Astrocyte (in vitro differentiated cells and primary cell): ENCODE measurements at regions not wholly inside any gene's neighbourhood (a gene's known extent, or its start where the extent isn't known, plus 50 kb on each side); places are given as distances from the start of the nearest gene placed in this dataset.
"Not testable (repeated sequence)": the region's sequence is repeated elsewhere in the genome, so short reads cannot be mapped to it uniquely, and the experiment has no call there.

Experiments
- DNase-seq: peaks from one replicate; pipeline ENCODE4 v3.0.0-alpha.2; 2010; ENCODE audit warnings: low read depth
- FAIRE-seq: peaks from 2 replicates; lab custom pipeline; 2011; peaks lifted over from hg19 to GRCh38; lab: Jason Lieb, UNC
- H2AFZ ChIP-seq: 2 replicates; pipeline ENCODE4 v1.6.0; 2012; ENCODE audit warnings: low read depth, low read length, inconsistent platforms
- H3K27ac ChIP-seq: 2 replicates; pipeline ENCODE4 v1.5.1; 2011; ENCODE audit warnings: low read depth, low read length, inconsistent platforms
- H3K27me3 ChIP-seq: 2 replicates; pipeline ENCODE4 v1.6.0; 2011; ENCODE audit warnings: low read length, inconsistent platforms; ENCODE audit not compliant: insufficient read depth
- H3K36me3 ChIP-seq: 2 replicates; pipeline ENCODE4 v1.5.1; 2011; ENCODE audit warnings: low read length, inconsistent platforms; ENCODE audit not compliant: insufficient read depth
- H3K4me1 ChIP-seq: 2 replicates; pipeline ENCODE4 v1.5.1; 2011; ENCODE audit warnings: low read length, inconsistent platforms; ENCODE audit not compliant: insufficient read depth
- H3K4me2 ChIP-seq: 2 replicates; pipeline ENCODE4 v1.6.0; 2012; ENCODE audit warnings: low read length, inconsistent platforms
- H3K4me3 ChIP-seq: 2 replicates; pipeline ENCODE4 v1.5.1; 2011; ENCODE audit warnings: low read depth, mild to moderate bottlenecking, low read length, inconsistent platforms; ENCODE audit not compliant: insufficient read depth
- H3K79me2 ChIP-seq: 2 replicates; pipeline ENCODE4 v1.6.0; 2012; ENCODE audit warnings: mild to moderate bottlenecking, low read length, inconsistent platforms; ENCODE audit not compliant: insufficient read depth
- H3K9ac ChIP-seq: 2 replicates; pipeline ENCODE4 v1.6.0; 2012; ENCODE audit warnings: mild to moderate bottlenecking, low read length, inconsistent platforms
- H3K9me3 ChIP-seq: 2 replicates; pipeline ENCODE4 v1.5.1; 2012; ENCODE audit warnings: low read depth, mild to moderate bottlenecking, low read length, inconsistent platforms; ENCODE audit not compliant: insufficient read depth
- H4K20me1 ChIP-seq: 2 replicates; pipeline ENCODE4 v1.6.0; 2012; ENCODE audit warnings: low read length, inconsistent platforms; ENCODE audit not compliant: insufficient read depth
- H3K27ac Mint-ChIP-seq: one replicate; pipeline ENCODE4 v1.8.0; 2021; ENCODE audit warnings: mild to moderate bottlenecking, mixed read lengths; ENCODE audit not compliant: unreplicated experiment
- H3K27me3 Mint-ChIP-seq: one replicate; pipeline ENCODE4 v1.8.0; 2021; ENCODE audit warnings: low read depth, mixed read lengths; ENCODE audit not compliant: unreplicated experiment
- H3K36me3 Mint-ChIP-seq: one replicate; pipeline ENCODE4 v1.8.0; 2021; ENCODE audit warnings: low read depth, mixed read lengths; ENCODE audit not compliant: unreplicated experiment
- H3K4me1 Mint-ChIP-seq: one replicate; pipeline ENCODE4 v1.8.0; 2021; ENCODE audit warnings: low read depth, mixed read lengths; ENCODE audit not compliant: unreplicated experiment
- H3K4me3 Mint-ChIP-seq: one replicate; pipeline ENCODE4 v1.8.0; 2021; ENCODE audit warnings: mild to moderate bottlenecking, moderate library complexity, mixed read lengths; ENCODE audit not compliant: unreplicated experiment
- H3K9me3 Mint-ChIP-seq: one replicate; pipeline ENCODE4 v1.8.0; 2021; ENCODE audit warnings: mild to moderate bottlenecking, mixed read lengths; ENCODE audit not compliant: unreplicated experiment
- EZH2 ChIP-seq: IDR thresholded peaks from 2 replicates; pipeline ENCODE4 v1.6.1; 2012; ENCODE audit warnings: mild to moderate bottlenecking, low read length, inconsistent platforms; ENCODE audit not compliant: insufficient read depth
- TF ChIP-seq, protein P1 (sequence below): IDR thresholded peaks from 2 replicates; pipeline ENCODE4 v1.5.1; 2011; ENCODE audit warnings: low read depth, mild to moderate bottlenecking, inconsistent platforms, low read length, moderate library complexity; ENCODE audit not compliant: insufficient read depth

GRCh38 chr14:76298896-76299295 lies 77.0 kb upstream of the ESRRB start:
- peaks cover 20% of the 10 kb centered on the region for H3K27me3 Mint-ChIP-seq

GRCh38 chr14:76303188-76303587 lies 72.7 kb upstream of the ESRRB start:
- H3K27ac Mint-ChIP-seq, H3K4me3 ChIP-seq, H3K27ac ChIP-seq, H4K20me1 ChIP-seq, H3K9ac ChIP-seq, H3K79me2 ChIP-seq, H3K4me3 Mint-ChIP-seq, H3K9me3 Mint-ChIP-seq, H3K27me3 ChIP-seq, H3K36me3 ChIP-seq, H3K4me1 ChIP-seq, H3K4me2 ChIP-seq, H3K36me3 Mint-ChIP-seq, FAIRE-seq, DNase-seq, H3K4me1 Mint-ChIP-seq, H2AFZ ChIP-seq, H3K9me3 ChIP-seq: not testable (repeated sequence)
- H3K27me3 Mint-ChIP-seq: peaks cover 45% of the 10 kb centered on the region

More at GRCh38 chr14:76298896-76299295, 77.0 kb upstream of the ESRRB start:
- no peaks in the 10 kb centered on the region for H3K9me3 ChIP-seq
- no peaks in the 10 kb centered on the region for H4K20me1 ChIP-seq
- no peak overlapping the region for H2AFZ ChIP-seq
- H3K27ac ChIP-seq: no peak overlapping the region
- H3K4me2 ChIP-seq: no peak overlapping the region
- TF ChIP-seq, protein P1, sequence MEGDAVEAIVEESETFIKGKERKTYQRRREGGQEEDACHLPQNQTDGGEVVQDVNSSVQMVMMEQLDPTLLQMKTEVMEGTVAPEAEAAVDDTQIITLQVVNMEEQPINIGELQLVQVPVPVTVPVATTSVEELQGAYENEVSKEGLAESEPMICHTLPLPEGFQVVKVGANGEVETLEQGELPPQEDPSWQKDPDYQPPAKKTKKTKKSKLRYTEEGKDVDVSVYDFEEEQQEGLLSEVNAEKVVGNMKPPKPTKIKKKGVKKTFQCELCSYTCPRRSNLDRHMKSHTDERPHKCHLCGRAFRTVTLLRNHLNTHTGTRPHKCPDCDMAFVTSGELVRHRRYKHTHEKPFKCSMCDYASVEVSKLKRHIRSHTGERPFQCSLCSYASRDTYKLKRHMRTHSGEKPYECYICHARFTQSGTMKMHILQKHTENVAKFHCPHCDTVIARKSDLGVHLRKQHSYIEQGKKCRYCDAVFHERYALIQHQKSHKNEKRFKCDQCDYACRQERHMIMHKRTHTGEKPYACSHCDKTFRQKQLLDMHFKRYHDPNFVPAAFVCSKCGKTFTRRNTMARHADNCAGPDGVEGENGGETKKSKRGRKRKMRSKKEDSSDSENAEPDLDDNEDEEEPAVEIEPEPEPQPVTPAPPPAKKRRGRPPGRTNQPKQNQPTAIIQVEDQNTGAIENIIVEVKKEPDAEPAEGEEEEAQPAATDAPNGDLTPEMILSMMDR: no peak
- TF ChIP-seq EZH2: no peak
- no peaks in the 10 kb centered on the region for H3K4me1 ChIP-seq
- H3K4me1 Mint-ChIP-seq: peaks cover 4% of the 10 kb centered on the region
- no peaks in the 10 kb centered on the region for H3K36me3 Mint-ChIP-seq
- DNase-seq (no peak), FAIRE-seq (no peak)
- H3K9ac ChIP-seq: no peak overlapping the region
- no peaks in the 10 kb centered on the region for H3K36me3 ChIP-seq
- H3K79me2 ChIP-seq: no peaks in the 10 kb centered on the region
- no peak overlapping the region for H3K4me3 ChIP-seq
- H3K9me3 Mint-ChIP-seq: no peaks in the 10 kb centered on the region
- no peak overlapping the region for H3K4me3 Mint-ChIP-seq
- H3K27me3 ChIP-seq: peaks cover 5% of the 10 kb centered on the region
- H3K27ac Mint-ChIP-seq: no peak overlapping the region

DNA sequence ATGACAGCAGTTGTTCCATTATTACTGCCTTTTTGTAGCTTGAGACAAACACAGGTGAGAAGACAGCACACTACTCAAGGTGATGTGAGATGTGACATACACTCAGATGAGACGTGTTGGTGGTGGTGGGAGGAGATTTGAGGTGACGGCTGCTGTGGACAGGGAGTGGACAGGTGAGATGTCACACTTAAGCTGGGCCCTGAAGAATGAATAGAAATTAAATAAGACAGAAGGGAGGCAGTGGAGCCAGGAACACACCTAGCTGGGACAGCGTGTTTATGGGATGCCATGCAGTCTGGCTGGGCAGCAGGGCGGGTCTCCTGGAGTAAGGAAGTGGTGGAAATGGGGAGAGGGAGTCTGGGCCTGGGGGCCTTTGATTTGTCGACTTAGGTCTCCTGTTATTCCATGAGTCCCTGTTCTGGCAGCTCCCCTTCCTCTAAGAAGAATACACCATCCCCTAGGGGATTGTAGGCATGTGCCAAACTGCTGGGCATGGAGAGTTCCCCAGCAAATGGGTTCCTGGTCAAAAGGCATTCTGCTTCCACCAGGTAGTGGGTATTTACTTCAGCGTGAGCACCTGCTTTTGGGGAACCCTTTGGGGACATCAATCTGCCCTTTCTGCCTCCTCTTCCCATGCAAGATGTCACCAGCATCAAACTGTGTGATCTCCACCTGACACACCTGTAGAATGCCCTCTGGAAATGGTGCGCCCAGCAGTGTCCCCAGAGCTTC lies 71.2 kb upstream of the ESRRB start:
- peaks cover 48% of the 10 kb centered on the region for H3K27me3 Mint-ChIP-seq
- no peak for FAIRE-seq
- H3K79me2 ChIP-seq: no peaks in the 10 kb centered on the region
- H3K4me1 ChIP-seq: no peaks in the 10 kb centered on the region
- no peaks in the 10 kb centered on the region for H4K20me1 ChIP-seq
- H3K9me3 Mint-ChIP-seq: peaks cover 7% of the 10 kb centered on the region
- H3K27me3 ChIP-seq: peaks cover 3% of the 10 kb centered on the region
- H3K4me3 ChIP-seq: no peak overlapping the region
- no peak overlapping the region for H3K4me2 ChIP-seq
- no peak overlapping the region for H3K27ac Mint-ChIP-seq
- no peaks in the 10 kb centered on the region for H3K36me3 Mint-ChIP-seq
- no peak for DNase-seq
- no peaks in the 10 kb centered on the region for H3K4me1 Mint-ChIP-seq
- no peak overlapping the region for H2AFZ ChIP-seq
- TF ChIP-seq, protein P1: no peak
- no peak for TF ChIP-seq EZH2
- no peaks in the 10 kb centered on the region for H3K36me3 ChIP-seq
- no peak overlapping the region for H3K4me3 Mint-ChIP-seq
- H3K27ac ChIP-seq: no peak overlapping the region
- no peaks in the 10 kb centered on the region for H3K9me3 ChIP-seq
- H3K9ac ChIP-seq: no peak overlapping the region
